ENCODE measurements at regions not wholly inside any gene's neighbourhood (a gene's known extent, or its start where the extent isn't known, plus 50 kb on each side); places are given as distances from the start of the nearest gene placed in this dataset.
"Not testable (repeated sequence)": the region's sequence is repeated elsewhere in the genome, so short reads cannot be mapped to it uniquely, and the experiment has no call there.

GRCh38 chr4:84110040-84110439, 389.1 kb downstream of the NKX6-1 start:
- H3K4me1 ChIP-seq: no peaks in the 10 kb centered on the region
- DNase-seq (ENCODE audit: extremely low spot score in 2 of 2): no peak
- TF ChIP-seq POLR2AphosphoS5 (IDR thresholded peaks at IDR 0.05; ENCODE audit: insufficient read depth in 1 of 2, low read depth in 1 of 2): no peak
- no peak for TF ChIP-seq CTCF (IDR thresholded peaks at IDR 0.05)
- TF ChIP-seq POLR2A (IDR thresholded peaks at IDR 0.05): no peak
- H3K27me3 ChIP-seq: no peaks in the 10 kb centered on the region
- H3K4me3 ChIP-seq: no peak overlapping the region
- H3K27ac ChIP-seq: no peak overlapping the region
- intact Hi-C loops (cut with DNase I): no loop called here
- no peaks in the 10 kb centered on the region for H3K9me3 ChIP-seq
- H3K36me3 ChIP-seq: no peaks in the 10 kb centered on the region

- H3K27me3 ChIP-seq; H3K27ac ChIP-seq; DNase-seq (ENCODE audit: extremely low spot score in 2 of 2); H3K9me3 ChIP-seq; H3K4me1 ChIP-seq; intact Hi-C loops (cut with DNase I); H3K4me3 ChIP-seq; H3K36me3 ChIP-seq: not testable (repeated sequence)
Observed at GRCh38 chr4:84101653-84102625, 397.2 kb downstream of the NKX6-1 start.

GRCh38 chr4:84100071-84100470, 399.0 kb downstream of the NKX6-1 start:
- Histone ChIP-seq H3K27ac (no peak overlapping the region), H3K4me1 (no peaks in the 10 kb centered on the region), H3K4me3 (no peak overlapping the region), H3K36me3 (no peaks in the 10 kb centered on the region), H3K27me3 (no peaks in the 10 kb centered on the region), H3K9me3 (no peaks in the 10 kb centered on the region)
- intact Hi-C loops (cut with DNase I): no loop called here
- TF ChIP-seq POLR2AphosphoS5 (IDR thresholded peaks at IDR 0.05; ENCODE audit: insufficient read depth in 1 of 2, low read depth in 1 of 2) (no peak), POLR2A (IDR thresholded peaks at IDR 0.05) (no peak), CTCF (IDR thresholded peaks at IDR 0.05) (no peak)
- DNase-seq (ENCODE audit: extremely low spot score in 2 of 2): no peak

GRCh38 chr4:84099599-84099998, 399.5 kb downstream of the NKX6-1 start:
- H3K27me3 ChIP-seq: no peaks in the 10 kb centered on the region
- H3K36me3 ChIP-seq: no peaks in the 10 kb centered on the region
- no peak overlapping the region for H3K4me3 ChIP-seq
- DNase-seq (ENCODE audit: extremely low spot score in 2 of 2): no peak
- no peak overlapping the region for H3K27ac ChIP-seq
- no peaks in the 10 kb centered on the region for H3K9me3 ChIP-seq
- intact Hi-C loops (cut with DNase I): no loop called here
- no peaks in the 10 kb centered on the region for H3K4me1 ChIP-seq
- TF ChIP-seq CTCF (IDR thresholded peaks at IDR 0.05): no peak
- TF ChIP-seq POLR2A (IDR thresholded peaks at IDR 0.05): no peak
- TF ChIP-seq POLR2AphosphoS5 (IDR thresholded peaks at IDR 0.05; ENCODE audit: insufficient read depth in 1 of 2, low read depth in 1 of 2): no peak

GRCh38 chr4:84091266-84091665, 407.8 kb downstream of the NKX6-1 start:
- no peaks in the 10 kb centered on the region for H3K36me3 ChIP-seq
- intact Hi-C loops (cut with DNase I): no loop called here
- no peak for DNase-seq (ENCODE audit: extremely low spot score in 2 of 2)

More at GRCh38 chr4:84091266-84091665, 407.8 kb downstream of the NKX6-1 start:
- Histone ChIP-seq H3K27me3 (no peaks in the 10 kb centered on the region), H3K27ac (no peak overlapping the region), H3K4me1 (no peaks in the 10 kb centered on the region), H3K9me3 (no peaks in the 10 kb centered on the region), H3K4me3 (no peak overlapping the region)
- TF ChIP-seq CTCF (IDR thresholded peaks at IDR 0.05): no peak
- no peak for TF ChIP-seq POLR2A (IDR thresholded peaks at IDR 0.05)
- no peak for TF ChIP-seq POLR2AphosphoS5 (IDR thresholded peaks at IDR 0.05; ENCODE audit: insufficient read depth in 1 of 2, low read depth in 1 of 2)

All from vagina (tissue), 2 donors.